IPS DF 6.9 (cell line): ENCODE measurements at regions not wholly inside any gene's neighbourhood (a gene's known extent, or its start where the extent isn't known, plus 50 kb on each side); places are given as distances from the start of the nearest gene placed in this dataset.
"Not testable (repeated sequence)": the region's sequence is repeated elsewhere in the genome, so short reads cannot be mapped to it uniquely, and the experiment has no call there.

ENCODE experiments used
- DNase-seq: peaks from one replicate; pipeline ENCODE4 v3.0.0-alpha.2; 2013; ENCODE audit warnings: low read depth, low spot score
- H3K27ac ChIP-seq: one replicate; pipeline ENCODE4 v1.5.1; 2013; ENCODE audit warnings: low read length, control low read depth
- H3K27me3 ChIP-seq: 2 replicates; pipeline ENCODE4 v1.6.1; 2013; ENCODE audit warnings: mild to moderate bottlenecking, low read length; ENCODE audit not compliant: control insufficient read depth, insufficient read depth
- H3K36me3 ChIP-seq: 2 replicates; pipeline ENCODE4 v1.6.1; 2013; ENCODE audit warnings: low read length; ENCODE audit not compliant: control insufficient read depth, insufficient read depth
- H3K4me1 ChIP-seq: 2 replicates; pipeline ENCODE4 v1.6.1; 2013; ENCODE audit warnings: low read length; ENCODE audit not compliant: control insufficient read depth, insufficient read depth
- H3K4me3 ChIP-seq: 2 replicates; pipeline ENCODE4 v1.5.1; 2013; ENCODE audit warnings: mild to moderate bottlenecking, low read length
- H3K9me3 ChIP-seq: 2 replicates; pipeline ENCODE4 v1.6.1; 2013; ENCODE audit warnings: low read length, inconsistent platforms; ENCODE audit not compliant: control insufficient read depth, insufficient read depth
- WGBS: extraction: QIAGEN DNeasy Blood & Tissue Kit; methylation state at CpG from one replicate; pipeline ENCODE4 v1.1.7; 2013; ENCODE audit warnings: mixed read lengths, missing lambda C conversion rate; ENCODE audit not compliant: insufficient read length, insufficient coverage; 5-methylcytosine and 5-hydroxymethylcytosine counted together

- Histone ChIP-seq H3K4me3 (no peak overlapping the region), H3K27me3 (no peaks in the 10 kb centered on the region), H3K27ac (no peak overlapping the region), H3K4me1 (peaks cover 2% of the 10 kb centered on the region; the same call in 1 of the 2 replicates), H3K9me3 (no peaks in the 10 kb centered on the region), H3K36me3 (no peaks in the 10 kb centered on the region; the same call in 1 of the 2 replicates)
- no peak for DNase-seq
- WGBS: no CpG with 5 or more reads among the region's 1 CpG
Measured at GRCh38 chr12:59320112-59320511, 275.7 kb upstream of the SLC16A7 start.

GRCh38 chr12:59318940-59319339, 276.9 kb upstream of the SLC16A7 start:
- Histone ChIP-seq H3K9me3 (no peaks in the 10 kb centered on the region), H3K27me3 (no peaks in the 10 kb centered on the region), H3K4me1 (peaks cover 2% of the 10 kb centered on the region; the same call in 1 of the 2 replicates), H3K4me3 (no peak overlapping the region), H3K36me3 (no peaks in the 10 kb centered on the region), H3K27ac (no peak overlapping the region)
- no peak for DNase-seq
- no CpG with 5 or more reads among the region's 2 CpGs for WGBS

- no peaks in the 10 kb centered on the region for H3K27me3 ChIP-seq
- no CpG with 5 or more reads among the region's 6 CpGs for WGBS
- peaks cover 2% of the 10 kb centered on the region; the same call in 1 of the 2 replicates for H3K4me1 ChIP-seq
- no peaks in the 10 kb centered on the region for H3K9me3 ChIP-seq
- no peak for DNase-seq
- H3K36me3 ChIP-seq: no peaks in the 10 kb centered on the region
- no peak overlapping the region for H3K27ac ChIP-seq
- H3K4me3 ChIP-seq: no peak overlapping the region
Measured at GRCh38 chr12:59317598-59317997, 278.2 kb upstream of the SLC16A7 start.

GRCh38 chr12:59316938-59317337, 278.9 kb upstream of the SLC16A7 start:
- H3K36me3 ChIP-seq: no peaks in the 10 kb centered on the region
- no peak overlapping the region for H3K4me3 ChIP-seq
- H3K4me1 ChIP-seq: no peaks in the 10 kb centered on the region
- no peak for DNase-seq
- no peaks in the 10 kb centered on the region for H3K9me3 ChIP-seq
- no CpG with 5 or more reads among the region's 3 CpGs for WGBS
- H3K27ac ChIP-seq: no peak overlapping the region
- H3K27me3 ChIP-seq: no peaks in the 10 kb centered on the region

GRCh38 chr12:59316354-59316753, 279.5 kb upstream of the SLC16A7 start:
- not testable (repeated sequence) for H3K36me3 ChIP-seq, H3K9me3 ChIP-seq, H3K27me3 ChIP-seq, DNase-seq, H3K27ac ChIP-seq, H3K4me3 ChIP-seq, H3K4me1 ChIP-seq
- WGBS: no CpG with 5 or more reads among the region's 13 CpGs

- WGBS: no CpG with 5 or more reads among the region's 1 CpG
- no peak for DNase-seq
- Histone ChIP-seq H3K9me3 (no peaks in the 10 kb centered on the region), H3K36me3 (no peaks in the 10 kb centered on the region), H3K4me3 (no peak overlapping the region), H3K27me3 (no peaks in the 10 kb centered on the region), H3K4me1 (no peaks in the 10 kb centered on the region), H3K27ac (no peak overlapping the region)
Measured at GRCh38 chr12:59314209-59314608, 281.6 kb upstream of the SLC16A7 start.

GRCh38 chr12:59304077-59304721, 291.6 kb upstream of the SLC16A7 start:
- WGBS: no CpG with 5 or more reads among the region's 5 CpGs
- Histone ChIP-seq H3K27ac (no peak overlapping the region), H3K36me3 (no peaks in the 10 kb centered on the region), H3K9me3 (no peaks in the 10 kb centered on the region), H3K4me3 (no peak overlapping the region), H3K4me1 (no peaks in the 10 kb centered on the region), H3K27me3 (no peaks in the 10 kb centered on the region)
- DNase-seq: no peak

GRCh38 chr12:59298296-59298695, 297.5 kb upstream of the SLC16A7 start:
- Histone ChIP-seq H3K4me1 (no peaks in the 10 kb centered on the region), H3K27me3 (no peaks in the 10 kb centered on the region), H3K27ac (no peak overlapping the region), H3K4me3 (no peak overlapping the region), H3K36me3 (no peaks in the 10 kb centered on the region), H3K9me3 (no peaks in the 10 kb centered on the region)
- no CpG with 5 or more reads among the region's 4 CpGs for WGBS
- no peak for DNase-seq

GRCh38 chr12:59294221-59294620, 301.6 kb upstream of the SLC16A7 start:
- WGBS: no CpG with 5 or more reads among the region's 5 CpGs
- no peak overlapping the region for H3K4me3 ChIP-seq
- DNase-seq: no peak
- no peaks in the 10 kb centered on the region for H3K27me3 ChIP-seq
- H3K9me3 ChIP-seq: no peaks in the 10 kb centered on the region
- H3K36me3 ChIP-seq: no peaks in the 10 kb centered on the region
- H3K4me1 ChIP-seq: no peaks in the 10 kb centered on the region
- no peak overlapping the region for H3K27ac ChIP-seq

GRCh38 chr12:59282999-59283398, 312.8 kb upstream of the SLC16A7 start:
- Histone ChIP-seq H3K9me3 (no peaks in the 10 kb centered on the region), H3K4me3 (no peak overlapping the region), H3K4me1 (no peaks in the 10 kb centered on the region), H3K27ac (no peak overlapping the region), H3K36me3 (no peaks in the 10 kb centered on the region), H3K27me3 (no peaks in the 10 kb centered on the region)
- no peak for DNase-seq
- no CpG with 5 or more reads among the region's 2 CpGs for WGBS

- not testable (repeated sequence) for H3K27me3 ChIP-seq, H3K36me3 ChIP-seq, H3K4me3 ChIP-seq, H3K27ac ChIP-seq, H3K4me1 ChIP-seq, DNase-seq, H3K9me3 ChIP-seq
- no CpG with 5 or more reads among the region's 1 CpG for WGBS
Measured at GRCh38 chr12:59273561-59273960, 322.3 kb upstream of the SLC16A7 start.
